Esophagus mucosa (tissue), 1 donor: ENCODE measurements at regions not wholly inside any gene's neighbourhood (a gene's known extent, or its start where the extent isn't known, plus 50 kb on each side); places are given as distances from the start of the nearest gene placed in this dataset.
A peak's percentile ranks its signal among the peaks of the same experiment; 100 is the strongest.

Experiments
- ATAC-seq: fragments of 200-7000 bp; cut with Tn5 transposase; one replicate; pipeline ENCODE4 v1.9.1; 2020
- donor health status: DM: yes; HTN: yes; CAD: no.

GRCh38 chr9:113790093-113790492, 86.0 kb upstream of the ZNF618 start:
- ATAC-seq = no peak

DNA sequence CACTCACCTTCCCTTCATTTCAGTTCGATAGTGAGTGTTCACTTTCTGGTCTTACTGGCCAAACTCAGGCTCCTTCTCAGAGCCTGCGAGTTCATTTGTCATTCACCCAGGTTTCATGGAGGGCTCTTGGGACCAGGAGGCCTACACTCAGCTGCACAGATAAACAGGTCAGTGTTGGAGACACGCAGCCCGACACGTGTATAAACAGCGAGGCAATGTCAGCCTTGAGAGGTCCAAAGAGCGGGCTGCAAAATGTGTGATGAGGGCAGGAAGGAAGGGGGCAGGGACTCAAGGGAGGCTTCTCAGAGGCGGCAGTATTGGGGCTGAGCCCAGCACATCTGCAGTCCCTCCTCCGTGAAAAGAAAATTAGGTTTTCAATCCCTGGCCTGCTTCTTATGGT, 82.6 kb upstream of the ZNF618 start:
- ATAC-seq = no peak

DNA sequence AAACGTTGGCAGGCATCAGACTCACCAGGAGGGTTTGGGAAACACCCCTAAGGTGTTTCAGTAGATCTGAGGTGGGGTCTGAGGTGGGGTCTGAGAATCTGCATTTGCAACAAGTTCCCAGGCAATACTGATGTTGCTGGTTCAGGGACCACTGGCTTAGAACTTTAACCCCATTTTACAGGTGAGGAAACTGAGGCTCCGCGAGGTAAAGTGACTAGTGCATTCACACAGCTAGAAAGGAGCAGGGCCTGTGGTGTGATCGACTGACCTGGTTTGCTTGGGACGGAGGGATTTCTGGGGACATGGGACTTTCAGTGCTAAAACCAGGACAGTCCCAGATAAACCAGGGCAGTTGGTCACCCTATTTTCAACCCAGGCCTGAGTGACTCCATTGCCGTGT, 81.4 kb upstream of the ZNF618 start:
- no peak for ATAC-seq

- ATAC-seq = no peak
These were observed 80.2 kb upstream of the ZNF618 start for GRCh38 chr9:113795811-113796392.

DNA sequence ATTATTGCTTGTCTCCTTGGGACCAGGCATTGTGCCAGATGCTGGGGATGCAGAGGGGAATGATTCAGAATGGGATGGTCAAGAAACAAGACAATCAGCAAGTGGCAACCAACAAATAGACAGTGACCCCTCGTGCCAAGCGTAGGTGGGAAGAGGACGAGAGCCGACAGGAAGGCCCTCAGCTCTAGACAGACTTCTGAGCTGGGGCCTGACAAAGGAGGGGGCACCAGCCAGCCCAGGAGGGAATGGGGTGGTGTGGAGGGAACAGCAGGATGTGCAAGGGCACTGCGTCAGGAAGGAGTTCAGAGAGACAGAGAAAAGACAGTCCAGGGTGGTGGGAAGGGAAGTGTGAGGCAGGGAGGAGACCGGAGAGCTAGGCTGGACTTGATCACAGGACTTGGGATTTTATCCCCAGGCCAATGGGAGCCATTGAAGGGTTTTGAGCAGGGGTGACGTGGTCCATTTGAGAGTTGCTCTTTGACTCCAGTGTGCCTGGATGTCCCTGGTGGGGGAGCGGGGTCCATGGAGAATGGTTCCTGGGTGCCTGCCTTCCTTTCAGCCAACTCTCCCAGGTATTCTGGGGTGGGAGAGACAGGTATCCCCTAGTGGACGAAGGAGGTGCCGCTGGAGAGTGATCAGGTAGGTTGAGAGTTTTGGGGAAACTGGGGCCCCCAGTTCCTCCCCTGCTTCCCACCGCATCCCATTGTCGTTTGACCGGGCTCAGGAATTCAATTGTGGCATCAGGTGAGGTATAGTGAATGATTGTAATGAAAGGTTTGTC, 79.3 kb upstream of the ZNF618 start:
- no peak for ATAC-seq

GRCh38 chr9:113798062-113799030, 77.8 kb upstream of the ZNF618 start:
- ATAC-seq = no peak

GRCh38 chr9:113800276-113800675, 75.8 kb upstream of the ZNF618 start:
- no peak for ATAC-seq

DNA sequence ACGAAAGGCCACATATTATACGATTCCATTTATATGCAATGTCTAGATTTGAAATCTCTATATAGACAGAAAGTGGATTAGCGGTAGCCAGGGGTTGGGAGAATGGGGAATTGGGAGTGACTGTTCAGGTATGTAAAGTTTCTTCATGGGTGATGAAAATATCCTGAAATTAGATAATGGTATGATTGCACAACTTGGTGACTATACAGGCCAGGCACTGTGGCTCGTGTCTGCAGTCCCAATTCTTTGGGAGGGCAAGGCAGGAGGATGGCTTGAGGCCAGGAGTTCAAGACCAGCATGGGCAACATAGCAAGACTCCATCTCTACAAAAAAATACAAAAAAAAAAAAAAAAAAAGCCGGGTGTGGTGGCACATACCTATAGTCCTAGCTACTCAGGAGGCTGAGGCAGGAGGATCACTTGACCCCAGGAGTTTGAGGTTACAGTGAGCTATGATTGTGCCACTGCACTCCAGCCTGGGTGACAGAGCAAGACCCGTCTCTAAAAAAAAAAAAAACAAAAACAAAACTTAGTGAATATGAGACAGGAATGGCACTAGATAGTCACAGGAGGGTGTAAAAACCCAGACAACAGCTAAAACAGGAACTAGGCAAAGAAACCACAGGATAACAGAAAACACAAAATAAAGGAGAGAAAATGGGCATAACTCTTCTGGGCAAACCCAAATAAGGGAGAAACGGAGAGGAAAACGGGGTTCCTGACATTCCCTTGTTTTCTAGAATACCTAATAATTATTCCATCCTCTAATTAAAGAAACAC, 72.1 kb upstream of the ZNF618 start:
- no peak for ATAC-seq

- no peak for ATAC-seq
These were observed 70.5 kb upstream of the ZNF618 start for GRCh38 chr9:113805486-113806132.

DNA sequence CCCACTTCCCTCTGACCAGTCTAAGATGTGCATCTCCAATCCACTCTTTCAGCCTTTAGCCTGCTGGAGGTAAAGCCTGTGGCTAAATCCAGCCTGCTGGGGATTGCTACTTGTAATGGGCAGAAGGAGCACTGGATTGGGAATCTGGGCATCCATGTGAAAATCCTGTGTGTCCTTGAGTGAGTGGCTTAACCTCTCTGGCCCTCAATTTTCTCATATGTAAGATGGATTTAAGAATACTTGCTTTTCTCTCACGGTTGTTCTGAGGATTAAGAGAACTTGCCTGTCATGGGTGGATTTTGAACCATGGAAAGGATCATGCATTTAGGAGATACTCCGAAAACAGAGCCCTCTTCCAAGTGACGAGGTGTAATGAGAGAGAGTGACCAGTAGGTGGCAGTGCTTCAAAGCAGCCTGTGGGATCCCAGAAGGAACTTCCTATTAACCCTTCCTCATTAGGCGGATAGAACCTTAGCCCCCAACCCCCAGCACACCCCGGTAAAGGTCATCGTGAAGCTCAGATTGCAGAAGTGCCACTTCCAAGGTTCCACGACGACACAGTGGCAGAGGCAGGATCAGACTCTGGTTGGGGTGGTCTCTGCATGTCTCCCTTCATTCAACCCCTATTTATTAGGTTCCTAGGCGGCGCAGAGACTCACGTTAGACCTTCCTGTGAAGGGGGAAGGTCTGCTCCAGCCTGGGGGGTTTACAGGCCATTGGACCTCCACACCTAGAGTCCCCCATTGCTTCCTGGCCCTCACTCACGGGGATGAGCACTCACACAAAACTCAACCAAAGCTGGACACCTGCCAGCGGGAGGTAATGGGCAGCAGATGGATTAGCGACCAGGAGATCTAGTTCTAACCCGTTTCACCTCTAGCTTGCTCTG, 68.7 kb upstream of the ZNF618 start:
- ATAC-seq = peak; percentile 78

- ATAC-seq = peak; percentile 78
These were observed 67.4 kb upstream of the ZNF618 start for GRCh38 chr9:113808391-113809358.

DNA sequence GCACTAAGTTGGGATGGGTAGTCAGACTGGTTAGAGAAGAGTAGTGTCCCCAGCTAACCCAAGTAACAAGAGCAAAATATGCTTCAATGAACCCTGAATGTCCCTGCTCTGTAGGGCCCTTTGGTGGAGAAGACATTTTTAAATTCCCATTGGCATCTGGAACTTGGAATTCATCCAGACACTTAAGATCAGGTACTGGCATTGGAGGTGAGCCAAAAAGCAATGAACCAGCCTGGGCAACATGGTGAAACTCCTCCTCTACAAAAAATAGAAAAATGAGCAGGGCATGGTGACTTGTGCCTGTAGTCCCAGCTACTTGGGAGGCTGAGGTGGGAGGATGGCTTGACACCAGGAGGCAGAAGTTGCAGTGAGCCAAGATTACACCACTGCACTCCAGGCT, 58.9 kb upstream of the ZNF618 start:
- no peak for ATAC-seq

- no peak for ATAC-seq
These were observed 57.7 kb upstream of the ZNF618 start for GRCh38 chr9:113818391-113818790.

DNA sequence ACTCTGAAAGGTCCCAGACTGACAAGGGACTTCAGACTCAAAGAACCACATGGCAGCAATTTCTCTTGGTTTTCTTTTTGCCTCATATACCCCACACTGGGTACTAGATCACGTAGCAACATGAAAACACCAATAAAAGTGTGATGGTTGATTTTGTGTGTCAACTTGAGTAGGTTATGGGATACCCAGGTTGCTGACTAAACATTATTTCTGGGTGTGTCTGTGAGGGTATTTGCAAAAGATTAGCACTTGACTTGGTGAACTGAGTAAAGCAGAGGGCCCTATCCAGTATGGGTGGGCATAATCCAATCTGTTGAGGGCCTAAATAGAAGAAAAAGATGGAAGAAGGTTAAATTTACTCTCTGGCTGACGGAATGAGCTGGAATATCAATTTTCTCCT, 53.8 kb upstream of the ZNF618 start:
- no peak for ATAC-seq

DNA sequence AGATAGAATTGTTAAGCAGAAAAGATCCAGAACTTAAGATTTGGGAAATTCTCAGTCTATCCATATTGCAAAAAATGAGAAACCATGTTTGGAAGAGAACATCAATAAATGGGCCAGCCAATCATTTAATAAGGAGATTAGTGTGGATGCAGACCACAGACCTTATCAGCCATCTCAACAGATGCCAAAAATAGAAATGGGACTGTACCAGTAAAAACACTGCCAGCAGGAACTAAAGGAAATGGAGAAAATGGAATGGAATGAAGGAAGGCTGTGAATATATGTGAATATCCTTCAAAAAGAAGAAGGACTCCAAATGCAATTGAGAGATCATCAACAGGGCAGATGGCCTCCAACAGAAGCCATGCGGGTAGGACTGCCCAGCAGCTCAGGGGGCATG, 52.7 kb upstream of the ZNF618 start:
- no peak for ATAC-seq
